ENCODE measurements at regions not wholly inside any gene's neighbourhood (a gene's known extent, or its start where the extent isn't known, plus 50 kb on each side); places are given as distances from the start of the nearest gene placed in this dataset.

GRCh38 chr3:106573605-106574004 is 704.8 kb upstream of the CBLB start:
- Histone ChIP-seq H3K4me1 (ENCODE audit: insufficient read depth, low read length) (no peaks in the 10 kb centered on the region), H3K27me3 (ENCODE audit: insufficient read depth, low read length) (no peaks in the 10 kb centered on the region), H3K4me3 (ENCODE audit: low read length) (no peak overlapping the region), H3K9me3 (ENCODE audit: low read depth, low read length) (no peaks in the 10 kb centered on the region)

GRCh38 chr3:106575029-106575428 is 706.2 kb upstream of the CBLB start:
- no peak overlapping the region for H3K4me3 ChIP-seq (ENCODE audit: low read length)
- no peaks in the 10 kb centered on the region for H3K27me3 ChIP-seq (ENCODE audit: insufficient read depth, low read length)
- no peaks in the 10 kb centered on the region for H3K4me1 ChIP-seq (ENCODE audit: insufficient read depth, low read length)
- H3K9me3 ChIP-seq (ENCODE audit: low read depth, low read length), result no peaks in the 10 kb centered on the region

GRCh38 chr3:106577241-106577640 is 708.4 kb upstream of the CBLB start:
- no peaks in the 10 kb centered on the region for H3K27me3 ChIP-seq (ENCODE audit: insufficient read depth, low read length)
- no peaks in the 10 kb centered on the region for H3K9me3 ChIP-seq (ENCODE audit: low read depth, low read length)
- H3K4me3 ChIP-seq (ENCODE audit: low read length), result no peak overlapping the region
- H3K4me1 ChIP-seq (ENCODE audit: insufficient read depth, low read length), result no peaks in the 10 kb centered on the region

- no peaks in the 10 kb centered on the region for H3K27me3 ChIP-seq (ENCODE audit: insufficient read depth, low read length)
- no peak overlapping the region for H3K4me3 ChIP-seq (ENCODE audit: low read length)
- no peaks in the 10 kb centered on the region for H3K4me1 ChIP-seq (ENCODE audit: insufficient read depth, low read length)
- no peaks in the 10 kb centered on the region for H3K9me3 ChIP-seq (ENCODE audit: low read depth, low read length)
Observed at GRCh38 chr3:106578911-106579310, 710.1 kb upstream of the CBLB start.

GRCh38 chr3:106582151-106582550 is 713.3 kb upstream of the CBLB start:
- Histone ChIP-seq H3K27me3 (ENCODE audit: insufficient read depth, low read length) (no peaks in the 10 kb centered on the region), H3K4me3 (ENCODE audit: low read length) (no peak overlapping the region), H3K4me1 (ENCODE audit: insufficient read depth, low read length) (no peaks in the 10 kb centered on the region), H3K9me3 (ENCODE audit: low read depth, low read length) (no peaks in the 10 kb centered on the region)

GRCh38 chr3:106587551-106587950 is 718.7 kb upstream of the CBLB start:
- Histone ChIP-seq H3K9me3 (ENCODE audit: low read depth, low read length) (no peaks in the 10 kb centered on the region), H3K4me3 (ENCODE audit: low read length) (no peak overlapping the region), H3K4me1 (ENCODE audit: insufficient read depth, low read length) (no peaks in the 10 kb centered on the region), H3K27me3 (ENCODE audit: insufficient read depth, low read length) (no peaks in the 10 kb centered on the region)

GRCh38 chr3:106588739-106589138 is 719.9 kb upstream of the CBLB start:
- H3K9me3 ChIP-seq (ENCODE audit: low read depth, low read length), result no peaks in the 10 kb centered on the region
- H3K4me3 ChIP-seq (ENCODE audit: low read length), result no peak overlapping the region
- H3K4me1 ChIP-seq (ENCODE audit: insufficient read depth, low read length), result no peaks in the 10 kb centered on the region
- no peaks in the 10 kb centered on the region for H3K27me3 ChIP-seq (ENCODE audit: insufficient read depth, low read length)

GRCh38 chr3:106589311-106589942 is 720.6 kb upstream of the CBLB start:
- Histone ChIP-seq H3K27me3 (ENCODE audit: insufficient read depth, low read length) (no peaks in the 10 kb centered on the region), H3K4me3 (ENCODE audit: low read length) (no peak overlapping the region), H3K4me1 (ENCODE audit: insufficient read depth, low read length) (no peaks in the 10 kb centered on the region), H3K9me3 (ENCODE audit: low read depth, low read length) (no peaks in the 10 kb centered on the region)

GRCh38 chr3:106590216-106590615 is 721.4 kb upstream of the CBLB start:
- H3K4me3 ChIP-seq (ENCODE audit: low read length), result no peak overlapping the region
- H3K27me3 ChIP-seq (ENCODE audit: insufficient read depth, low read length), result no peaks in the 10 kb centered on the region
- H3K9me3 ChIP-seq (ENCODE audit: low read depth, low read length), result no peaks in the 10 kb centered on the region
- no peaks in the 10 kb centered on the region for H3K4me1 ChIP-seq (ENCODE audit: insufficient read depth, low read length)

GRCh38 chr3:106593381-106593780 is 724.6 kb upstream of the CBLB start:
- Histone ChIP-seq H3K4me1 (ENCODE audit: insufficient read depth, low read length) (no peaks in the 10 kb centered on the region), H3K27me3 (ENCODE audit: insufficient read depth, low read length) (no peaks in the 10 kb centered on the region), H3K4me3 (ENCODE audit: low read length) (no peak overlapping the region), H3K9me3 (ENCODE audit: low read depth, low read length) (no peaks in the 10 kb centered on the region)

GRCh38 chr3:106609666-106610301 is 741.0 kb upstream of the CBLB start:
- Histone ChIP-seq H3K4me1 (ENCODE audit: insufficient read depth, low read length) (no peaks in the 10 kb centered on the region), H3K27me3 (ENCODE audit: insufficient read depth, low read length) (no peaks in the 10 kb centered on the region), H3K9me3 (ENCODE audit: low read depth, low read length) (no peaks in the 10 kb centered on the region), H3K4me3 (ENCODE audit: low read length) (no peak overlapping the region)

- Histone ChIP-seq H3K4me1 (ENCODE audit: insufficient read depth, low read length) (no peaks in the 10 kb centered on the region), H3K4me3 (ENCODE audit: low read length) (no peak overlapping the region), H3K27me3 (ENCODE audit: insufficient read depth, low read length) (no peaks in the 10 kb centered on the region), H3K9me3 (ENCODE audit: low read depth, low read length) (no peaks in the 10 kb centered on the region)
Observed at GRCh38 chr3:106610362-106610959, 741.6 kb upstream of the CBLB start.

- Histone ChIP-seq H3K4me3 (ENCODE audit: low read length) (no peak overlapping the region), H3K4me1 (ENCODE audit: insufficient read depth, low read length) (no peaks in the 10 kb centered on the region), H3K27me3 (ENCODE audit: insufficient read depth, low read length) (no peaks in the 10 kb centered on the region), H3K9me3 (ENCODE audit: low read depth, low read length) (no peaks in the 10 kb centered on the region)
Observed at GRCh38 chr3:106611116-106611515, 742.3 kb upstream of the CBLB start.

- Histone ChIP-seq H3K27me3 (ENCODE audit: insufficient read depth, low read length) (no peaks in the 10 kb centered on the region), H3K4me3 (ENCODE audit: low read length) (no peak overlapping the region), H3K4me1 (ENCODE audit: insufficient read depth, low read length) (no peaks in the 10 kb centered on the region), H3K9me3 (ENCODE audit: low read depth, low read length) (no peaks in the 10 kb centered on the region)
Observed at GRCh38 chr3:106611841-106612240, 743.0 kb upstream of the CBLB start.

- Histone ChIP-seq H3K9me3 (ENCODE audit: low read depth, low read length) (no peaks in the 10 kb centered on the region), H3K27me3 (ENCODE audit: insufficient read depth, low read length) (no peaks in the 10 kb centered on the region), H3K4me1 (ENCODE audit: insufficient read depth, low read length) (no peaks in the 10 kb centered on the region), H3K4me3 (ENCODE audit: low read length) (no peak overlapping the region)
Observed at GRCh38 chr3:106616556-106616955, 747.7 kb upstream of the CBLB start.

- Histone ChIP-seq H3K9me3 (ENCODE audit: low read depth, low read length) (no peaks in the 10 kb centered on the region), H3K4me1 (ENCODE audit: insufficient read depth, low read length) (no peaks in the 10 kb centered on the region), H3K4me3 (ENCODE audit: low read length) (no peak overlapping the region), H3K27me3 (ENCODE audit: insufficient read depth, low read length) (no peaks in the 10 kb centered on the region)
Observed at GRCh38 chr3:106617276-106617675, 748.5 kb upstream of the CBLB start.

Data from mononuclear cell (primary cell).